ENCODE measurements at regions not wholly inside any gene's neighbourhood (a gene's known extent, or its start where the extent isn't known, plus 50 kb on each side); places are given as distances from the start of the nearest gene placed in this dataset.

- FAIRE-seq (no peak), DNase-seq (ENCODE audit: low read depth in 1 of 2, low spot score in 2 of 2) (no peak)
- Histone ChIP-seq H4K8ac (ENCODE audit: extremely low read depth, insufficient read depth, low read length) (no peak overlapping the region), H2BK15ac (ENCODE audit: low read length) (no peak overlapping the region), H3K23me2 (ENCODE audit: low read depth, low read length) (no peaks in the 10 kb centered on the region; the same call in 1 of the 2 replicates), H2BK20ac (ENCODE audit: low read length) (no peak overlapping the region), H3K23ac (ENCODE audit: insufficient read length) (no peak overlapping the region), H3K4me2 (ENCODE audit: insufficient read depth in 1 of 2, low read depth in 2 of 2, low read length in 2 of 2) (no peak overlapping the region), H3K4ac (replicated peaks; ENCODE audit: insufficient read length, low read depth, low read length) (no peak overlapping the region), H3K9me3 (ENCODE audit: insufficient read depth in 2 of 2, low read depth in 1 of 2, low read length in 1 of 2) (no peaks in the 10 kb centered on the region), H3K56ac (replicated peaks; ENCODE audit: insufficient read length, low read depth, low read length) (no peak overlapping the region), H3K79me1 (ENCODE audit: low read depth, low read length) (no peaks in the 10 kb centered on the region), H2BK12ac (ENCODE audit: low read depth, low read length) (no peak overlapping the region), H2AFZ (ENCODE audit: low read length) (no peak overlapping the region), H3K27ac (ENCODE audit: low read depth, low read length) (no peak overlapping the region), H4K5ac (ENCODE audit: insufficient read length, low read depth, low read length) (no peak overlapping the region), H3K36me3 (ENCODE audit: control insufficient read depth in 2 of 4, insufficient read depth in 4 of 4, low read length in 3 of 4) (no peaks in the 10 kb centered on the region), H3K79me2 (ENCODE audit: control insufficient read depth in 1 of 2, insufficient read depth in 2 of 2, low read length in 2 of 2) (no peaks in the 10 kb centered on the region), H3K9ac (replicated peaks in 1 of 4; ENCODE audit: extremely low read depth in 1 of 4, low read depth in 3 of 4, low read length in 3 of 4) (no peak overlapping the region), H3K4me3 (ENCODE audit: extremely low read depth in 1 of 4, insufficient read depth in 2 of 4, low read depth in 3 of 4, low read length in 4 of 4) (no peak overlapping the region), H4K91ac (replicated peaks; ENCODE audit: insufficient read length, low read length) (no peak overlapping the region), H2AK5ac (ENCODE audit: low read depth, low read length) (no peak overlapping the region), H2BK120ac (replicated peaks; ENCODE audit: low read depth, low read length) (no peak overlapping the region), H3K27me3 (replicated peaks in 1 of 4; ENCODE audit: control insufficient read depth in 3 of 4, extremely low read depth in 1 of 4, insufficient read depth in 3 of 4, low read length in 3 of 4) (no peaks in the 10 kb centered on the region; a peak in 1 of 7 replicates), H3K14ac (ENCODE audit: insufficient read length) (no peak overlapping the region), H4K20me1 (replicated peaks in 1 of 2; ENCODE audit: control insufficient read depth in 1 of 2, insufficient read depth in 2 of 2, low read length in 2 of 2) (no peaks in the 10 kb centered on the region), H3K4me1 (replicated peaks in 1 of 4; ENCODE audit: control insufficient read depth in 3 of 4, insufficient read depth in 4 of 4, low read length in 3 of 4) (no peaks in the 10 kb centered on the region), H2BK5ac (ENCODE audit: low read depth, low read length) (no peak overlapping the region; the same call in 1 of the 2 replicates), H3K18ac (ENCODE audit: extremely low read depth, low read length) (no peak overlapping the region)
- ChIA-PET CTCF (ENCODE audit: partially characterized antibody) (interaction anchor here (1.2 kb wide), 1 partner anchor 13 kb away, joined by 5 read pairs; no protein-coding TSS in a partner anchor), POLR2A (ENCODE audit: partially characterized antibody) (interaction anchor here (0.6 kb wide), 1 partner anchor 70 kb away, joined by 4 read pairs; no protein-coding TSS in a partner anchor)
- WGBS, 2 experiments (ENCODE audit: extremely low coverage in 1 of 2, insufficient coverage in 1 of 2, insufficient read length in 1 of 2, insufficient replicate concordance in 2 of 2, low coverage in 1 of 2, low lambda C conversion rate in 2 of 2, missing lambda C conversion rate in 1 of 2), result 84% methylated on average over 5 of the region's 5 CpGs; no CpG with 5 or more reads in 1 of the 2 experiments
- TF ChIP-seq ASH2L (IDR thresholded peaks at IDR 0.05; ENCODE audit: low read length) (no peak), CBX5 (IDR thresholded peaks at IDR 0.05; ENCODE audit: low read depth, low read length) (no peak), JUN (IDR thresholded peaks at IDR 0.05; ENCODE audit: low read depth, low read length) (no peak), SIRT6 (IDR thresholded peaks at IDR 0.05; ENCODE audit: low read length) (no peak), BCL11A (IDR thresholded peaks at IDR 0.05; ENCODE audit: low read depth in 2 of 2, low read length in 2 of 2) (no peak), SRF (IDR thresholded peaks at IDR 0.05; ENCODE audit: low read depth, low read length) (no peak), RNF2 (IDR thresholded peaks at IDR 0.05; ENCODE audit: borderline replicate concordance, low read depth, low read length, missing control alignments, poor library complexity, severe bottlenecking) (no peak), POLR2A (IDR thresholded peaks at IDR 0.05; ENCODE audit: control extremely low read depth in 1 of 2, low read depth in 2 of 2, low read length in 2 of 2) (no peak), CREB1 (IDR thresholded peaks at IDR 0.05) (no peak), CBX8 (IDR thresholded peaks at IDR 0.05; ENCODE audit: borderline replicate concordance, low read depth, low read length) (no peak), BRCA1 (IDR thresholded peaks at IDR 0.05; ENCODE audit: low read depth, low read length) (no peak), RXRA (IDR thresholded peaks at IDR 0.05; ENCODE audit: insufficient read depth, low read depth, low read length) (no peak), PHF8 (conservative IDR thresholded peaks at IDR 0.05; ENCODE audit: low read depth, low read length) (no peak), TAF7 (optimal IDR thresholded peaks at IDR 0.05; ENCODE audit: borderline replicate concordance, low read depth, low read length) (no peak)
- TF ChIP-seq, protein P1, sequence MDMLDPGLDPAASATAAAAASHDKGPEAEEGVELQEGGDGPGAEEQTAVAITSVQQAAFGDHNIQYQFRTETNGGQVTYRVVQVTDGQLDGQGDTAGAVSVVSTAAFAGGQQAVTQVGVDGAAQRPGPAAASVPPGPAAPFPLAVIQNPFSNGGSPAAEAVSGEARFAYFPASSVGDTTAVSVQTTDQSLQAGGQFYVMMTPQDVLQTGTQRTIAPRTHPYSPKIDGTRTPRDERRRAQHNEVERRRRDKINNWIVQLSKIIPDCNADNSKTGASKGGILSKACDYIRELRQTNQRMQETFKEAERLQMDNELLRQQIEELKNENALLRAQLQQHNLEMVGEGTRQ (IDR thresholded peaks at IDR 0.05; ENCODE audit: low read length), result no peak
Observed at GRCh38 chr5:174491265-174491664, 233.1 kb upstream of the MSX2 start.
